NCI-H446 (cell line): ENCODE measurements at regions not wholly inside any gene's neighbourhood (a gene's known extent, or its start where the extent isn't known, plus 50 kb on each side); places are given as distances from the start of the nearest gene placed in this dataset.
"Not testable (repeated sequence)": the region's sequence is repeated elsewhere in the genome, so short reads cannot be mapped to it uniquely, and the experiment has no call there.

Experiments used
- DNase-seq, 2 experiments: peaks; one replicate each; lab custom pipeline; 2025; lab: John Stamatoyannopoulos, UW

DNA sequence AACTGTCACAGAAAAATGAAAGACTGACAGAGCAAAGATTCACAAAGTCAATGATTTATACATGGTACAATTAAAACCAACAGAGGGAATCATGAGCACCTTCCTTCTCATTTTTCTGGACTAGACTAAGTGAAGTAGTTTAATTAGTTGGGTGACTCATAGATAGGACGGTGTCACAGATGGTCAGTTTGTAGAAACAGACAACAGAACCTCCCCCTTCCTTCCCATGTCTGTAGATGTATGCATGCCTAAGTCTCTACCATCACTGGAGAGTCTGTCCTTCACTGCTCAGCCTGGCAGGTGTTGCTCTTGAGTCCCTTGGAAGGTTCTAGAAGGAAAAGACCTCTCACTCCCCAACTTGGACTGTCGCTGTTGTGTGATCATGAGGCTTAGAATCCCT, 75.4 kb upstream of the EEF1E1 start:
- no peak for DNase-seq

DNA sequence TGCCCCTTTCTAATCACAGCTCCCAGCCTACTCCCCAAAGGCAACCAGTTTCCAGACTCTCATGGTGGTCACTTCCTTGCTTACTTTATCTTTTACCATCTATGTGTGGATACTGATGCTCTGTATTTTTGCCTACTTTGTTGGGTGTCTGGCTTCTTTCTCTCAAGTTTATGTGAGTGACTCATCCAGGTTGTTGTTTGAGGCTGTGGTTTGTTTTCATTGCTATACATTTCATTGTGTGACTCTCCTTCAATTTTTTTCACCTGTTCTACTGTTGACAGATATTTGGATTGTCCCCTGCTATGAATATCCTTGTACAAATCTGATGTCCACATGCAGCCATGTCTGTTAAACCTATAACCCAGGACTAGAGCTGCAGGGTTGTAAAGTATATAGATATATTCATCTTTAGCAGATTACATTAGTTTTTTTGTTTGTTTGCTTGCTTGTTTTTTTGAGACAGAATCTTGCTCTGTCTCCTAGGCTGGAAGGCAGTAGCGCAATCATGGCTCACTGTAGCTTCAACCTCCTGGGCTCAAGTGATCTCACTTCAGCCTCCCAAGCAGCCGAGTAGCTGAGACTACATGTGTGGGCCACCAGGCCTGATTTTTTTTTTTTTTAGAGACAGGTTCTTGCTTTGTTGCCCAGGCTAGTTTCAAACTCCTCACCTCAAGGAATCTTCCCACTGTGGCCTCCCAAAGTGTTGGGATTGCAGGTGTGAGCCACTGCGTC, 72.9 kb upstream of the EEF1E1 start:
- no peak for DNase-seq

DNA sequence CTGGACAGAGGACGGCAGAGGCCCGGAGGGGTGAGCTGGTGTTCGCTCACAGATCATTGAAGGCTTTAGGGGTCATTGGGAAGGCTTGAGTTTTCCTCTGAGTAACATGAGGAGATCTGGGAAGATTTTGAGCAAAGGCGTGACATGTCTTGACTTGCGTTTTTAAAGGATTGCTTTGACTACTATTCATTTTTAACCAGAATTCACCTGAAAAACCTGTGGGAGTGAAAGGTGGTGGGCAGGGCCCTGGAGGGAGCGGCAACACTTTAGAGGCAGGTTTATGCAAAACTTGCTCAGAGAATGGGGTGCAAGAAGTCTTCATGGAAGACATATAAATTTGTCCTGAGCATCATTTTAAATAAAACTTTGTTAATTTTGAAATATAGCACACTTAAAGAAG, 72.2 kb upstream of the EEF1E1 start:
- no peak for DNase-seq

- DNase-seq = no peak
These were observed 70.2 kb upstream of the EEF1E1 start for GRCh38 chr6:8172530-8172929.

- no peak for DNase-seq
These were observed 68.4 kb upstream of the EEF1E1 start for GRCh38 chr6:8170754-8171153.

- no peak for DNase-seq
These were observed 67.9 kb upstream of the EEF1E1 start for GRCh38 chr6:8170245-8170644.

DNA sequence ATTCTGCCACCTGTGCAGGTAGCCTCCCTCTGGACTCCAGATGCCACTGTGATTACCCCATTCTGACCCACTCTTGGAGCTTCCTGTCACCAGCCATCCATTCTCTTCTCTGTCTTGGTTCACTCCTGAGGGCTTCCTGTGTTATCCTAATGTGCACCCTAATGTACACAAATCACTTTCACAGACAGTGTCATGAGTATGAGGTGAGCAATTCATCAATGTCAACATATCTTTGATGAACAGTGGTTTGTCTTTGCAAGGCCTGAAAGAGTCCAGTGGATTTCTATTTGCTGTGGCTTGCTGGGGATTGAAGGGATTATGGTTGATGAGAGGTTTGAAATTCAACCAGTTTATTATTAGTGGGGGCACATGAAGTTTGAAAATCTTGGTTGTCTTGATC, 63.8 kb upstream of the EEF1E1 start:
- no peak for DNase-seq

GRCh38 chr6:8165008-8165407, 62.7 kb upstream of the EEF1E1 start:
- DNase-seq = not testable (repeated sequence)

GRCh38 chr6:8164281-8164680, 61.9 kb upstream of the EEF1E1 start:
- not testable (repeated sequence) for DNase-seq

GRCh38 chr6:8159966-8160365, 57.6 kb upstream of the EEF1E1 start:
- no peak for DNase-seq

- DNase-seq = no peak
These were observed 55.5 kb upstream of the EEF1E1 start for GRCh38 chr6:8157839-8158238.

GRCh38 chr6:8155259-8156012, 53.1 kb upstream of the EEF1E1 start:
- no peak for DNase-seq
